GM12875 (cell line): ENCODE measurements at regions not wholly inside any gene's neighbourhood (a gene's known extent, or its start where the extent isn't known, plus 50 kb on each side); places are given as distances from the start of the nearest gene placed in this dataset.

Experiments
- H3K4me3 ChIP-seq: one replicate; pipeline ENCODE4 v1.5.1; 2011; ENCODE audit warnings: low read depth, low read length, control low read depth
- CTCF ChIP-seq: IDR thresholded peaks from 2 replicates; pipeline ENCODE4 v1.5.1; 2011; ENCODE audit warnings: low read depth, mild to moderate bottlenecking, control low read depth, inconsistent platforms, low read length, moderate library complexity, borderline replicate concordance; ENCODE audit not compliant: insufficient read depth

GRCh38 chr6:15137086-15137485, 108.8 kb upstream of the JARID2 start:
- H3K4me3 ChIP-seq = no peak overlapping the region
- no peak for TF ChIP-seq CTCF

DNA sequence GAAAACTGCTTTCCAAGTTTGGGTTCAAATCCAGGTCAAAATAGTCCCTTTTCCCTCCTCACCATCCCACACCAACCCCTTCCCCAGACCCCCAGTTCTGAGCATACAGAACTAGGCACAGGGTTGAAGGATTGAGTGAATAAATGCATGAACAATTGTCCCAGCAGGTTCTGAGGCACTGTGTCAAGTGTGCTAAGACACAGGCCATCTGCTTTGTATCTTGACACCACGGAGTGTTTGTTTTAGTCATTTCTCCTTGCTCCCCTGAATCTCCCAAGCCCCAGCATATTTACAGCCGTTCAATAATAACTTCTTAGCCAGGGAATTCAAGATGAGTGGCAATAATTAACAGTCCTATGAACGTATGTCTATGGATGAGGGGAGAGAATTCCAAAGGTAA, 102.8 kb upstream of the JARID2 start:
- no peak overlapping the region for H3K4me3 ChIP-seq
- TF ChIP-seq CTCF = no peak

DNA sequence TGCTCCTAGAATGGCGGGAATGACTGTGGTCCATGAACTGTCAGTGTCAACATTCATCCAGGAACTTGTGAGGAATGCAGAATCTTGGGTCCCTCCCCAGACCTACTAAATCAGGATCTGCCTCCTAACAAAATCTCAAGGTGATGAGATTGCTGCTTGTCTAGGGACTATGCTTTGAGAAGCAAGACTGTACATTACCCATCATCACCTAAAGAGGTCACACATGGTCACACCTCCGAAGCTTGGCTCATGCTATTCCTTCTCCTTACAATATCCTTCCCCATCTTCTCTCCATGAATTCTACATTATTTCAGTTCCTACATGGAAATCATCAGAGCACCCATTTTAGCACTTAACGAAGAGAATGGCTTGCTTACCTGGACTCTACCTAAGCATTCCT, 102.3 kb upstream of the JARID2 start:
- TF ChIP-seq CTCF = no peak
- no peak overlapping the region for H3K4me3 ChIP-seq

- TF ChIP-seq CTCF = no peak
- H3K4me3 ChIP-seq = no peak overlapping the region
Measured at GRCh38 chr6:15145821-15146220, 100.0 kb upstream of the JARID2 start.

DNA sequence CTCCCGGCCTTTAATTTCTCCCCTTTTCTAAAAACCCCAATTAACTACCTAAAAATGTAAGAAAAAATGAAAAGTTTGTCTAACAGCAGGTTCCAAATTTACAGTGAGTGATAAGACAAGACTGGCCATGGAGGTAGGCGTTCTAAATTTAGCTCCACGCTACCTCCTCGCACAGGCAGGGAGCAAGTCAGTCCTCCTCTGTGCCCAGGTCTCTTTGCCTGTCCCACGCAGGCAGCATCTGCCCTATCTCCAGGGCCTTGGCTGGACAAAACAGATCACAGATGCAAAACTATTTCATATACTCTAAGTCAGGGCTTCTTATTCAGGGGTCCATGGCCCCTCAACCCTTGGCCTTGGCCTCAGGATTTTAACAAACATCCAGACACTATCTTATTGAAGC, 98.0 kb upstream of the JARID2 start:
- no peak overlapping the region for H3K4me3 ChIP-seq
- no peak for TF ChIP-seq CTCF

GRCh38 chr6:15148356-15148946, 97.4 kb upstream of the JARID2 start:
- H3K4me3 ChIP-seq = no peak overlapping the region
- TF ChIP-seq CTCF = no peak

- no peak for TF ChIP-seq CTCF
Measured at GRCh38 chr6:15150207-15150606, 95.7 kb upstream of the JARID2 start.

More at GRCh38 chr6:15150207-15150606, 95.7 kb upstream of the JARID2 start:
- no peak overlapping the region for H3K4me3 ChIP-seq
